NAMALWA (cell line): ENCODE measurements at regions not wholly inside any gene's neighbourhood (a gene's known extent, or its start where the extent isn't known, plus 50 kb on each side); places are given as distances from the start of the nearest gene placed in this dataset.
"Not testable (repeated sequence)": the region's sequence is repeated elsewhere in the genome, so short reads cannot be mapped to it uniquely, and the experiment has no call there.

Experiments used
- DNase-seq: peaks from one replicate; pipeline ENCODE4 v3.0.0-alpha.2; 2015; ENCODE audit warnings: low spot score

- DNase-seq, result no peak
Measured at GRCh38 chr6:96276305-96276704, 245.3 kb upstream of the UFL1 start.

GRCh38 chr6:96276856-96277255 lies 244.8 kb upstream of the UFL1 start:
- DNase-seq, result no peak

DNA sequence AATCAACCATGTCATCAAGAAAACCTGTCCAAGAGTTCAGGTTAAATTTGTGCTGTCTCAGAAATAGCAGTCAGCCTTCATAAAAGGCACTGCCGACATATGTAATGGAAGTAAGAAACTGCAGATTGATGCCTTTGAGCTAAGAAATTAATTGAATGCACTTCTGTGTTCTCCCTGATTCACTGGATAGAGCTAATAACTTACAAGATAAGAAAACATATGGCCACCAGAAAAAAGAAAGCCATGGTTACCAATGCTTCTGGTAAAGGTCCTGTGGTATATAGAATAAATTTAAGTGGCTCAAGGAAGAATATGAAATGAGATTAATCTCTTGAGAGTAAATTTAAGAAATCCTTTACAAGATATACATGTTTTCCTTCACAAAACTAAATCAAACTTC lies 242.5 kb upstream of the UFL1 start:
- DNase-seq, result no peak

- peak; percentile 5 for DNase-seq
Measured at GRCh38 chr6:96286503-96286902, 235.1 kb upstream of the UFL1 start.

DNA sequence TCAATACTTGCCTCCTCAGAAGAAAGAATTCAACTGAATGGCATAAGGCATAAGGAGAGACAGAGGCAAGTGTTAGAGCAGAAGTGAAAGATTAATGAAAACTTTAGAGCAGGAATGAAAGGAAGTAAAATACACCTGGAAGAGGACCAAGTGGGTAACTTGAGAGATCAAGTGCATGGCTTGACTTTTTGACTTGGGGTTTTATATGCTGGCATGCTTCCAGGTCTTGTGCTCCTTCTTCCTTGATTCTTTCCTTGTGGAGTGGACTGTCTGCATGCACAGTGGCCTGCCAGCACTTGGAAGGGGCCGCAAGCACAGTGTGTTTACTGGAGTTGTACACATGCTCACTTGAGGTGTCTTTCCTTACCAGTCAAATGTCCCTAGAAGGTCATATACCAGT lies 222.1 kb upstream of the UFL1 start:
- no peak for DNase-seq

- no peak for DNase-seq
Measured at GRCh38 chr6:96301023-96301422, 220.6 kb upstream of the UFL1 start.

DNA sequence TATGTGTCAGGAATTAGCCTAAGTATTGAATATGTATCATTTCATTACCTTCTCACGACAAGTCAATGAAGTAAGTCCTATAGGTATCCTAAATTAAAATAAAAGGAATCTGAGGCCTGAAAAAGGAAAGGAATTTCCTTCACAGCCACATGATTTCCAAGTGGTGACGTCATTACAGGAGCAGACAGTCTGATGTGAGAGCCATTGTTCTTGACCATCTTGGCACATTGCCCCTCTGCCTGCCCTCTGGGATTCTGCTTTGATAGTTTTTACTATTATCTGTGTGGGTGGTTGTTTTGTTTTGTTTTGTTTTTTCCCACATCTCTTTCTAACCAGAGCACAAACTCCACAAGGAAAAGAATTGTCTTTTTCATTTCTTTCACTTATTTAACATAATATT lies 219.8 kb upstream of the UFL1 start:
- DNase-seq, result no peak

DNA sequence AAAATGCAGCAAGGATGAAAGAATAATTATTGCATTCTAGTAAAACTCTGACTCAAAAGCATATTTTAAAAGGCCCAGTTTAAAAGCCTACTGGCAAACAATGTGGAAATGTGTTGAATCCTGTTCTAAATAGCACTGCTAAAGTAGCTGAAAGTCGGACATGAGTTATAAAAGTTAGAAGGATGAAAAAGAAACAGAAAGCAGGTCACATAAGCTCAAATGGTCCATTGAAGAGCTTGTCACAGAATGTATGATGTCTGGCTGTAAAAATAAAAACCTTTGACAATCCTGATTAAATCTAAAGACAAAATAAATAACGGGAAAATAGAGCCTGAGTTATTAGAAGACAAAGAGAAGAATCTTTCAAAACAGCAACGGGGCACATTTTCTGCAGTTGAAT lies 218.6 kb upstream of the UFL1 start:
- DNase-seq, result no peak

DNA sequence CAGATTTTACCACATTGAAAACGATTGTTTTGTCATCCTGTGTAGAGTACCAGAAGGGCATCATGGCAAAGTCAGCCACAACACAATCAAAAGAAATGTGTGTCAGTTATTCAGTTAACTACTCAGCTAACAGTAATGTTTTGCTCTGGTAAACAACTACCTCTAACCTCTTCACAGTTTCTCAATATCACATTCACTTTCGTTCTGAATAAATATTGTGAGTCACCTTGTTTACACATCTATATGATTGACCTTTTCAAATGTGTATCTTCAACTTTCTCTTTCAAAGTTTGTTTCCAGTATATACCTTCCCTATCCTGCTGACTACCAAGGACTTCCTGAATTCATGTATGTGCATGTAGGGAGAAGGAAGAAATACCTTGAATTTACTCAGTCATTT lies 216.6 kb upstream of the UFL1 start:
- DNase-seq, result no peak

- no peak for DNase-seq
Measured at GRCh38 chr6:96330884-96331283, 190.7 kb upstream of the UFL1 start.

- DNase-seq, result no peak
Measured at GRCh38 chr6:96340164-96340563, 181.4 kb upstream of the UFL1 start.

DNA sequence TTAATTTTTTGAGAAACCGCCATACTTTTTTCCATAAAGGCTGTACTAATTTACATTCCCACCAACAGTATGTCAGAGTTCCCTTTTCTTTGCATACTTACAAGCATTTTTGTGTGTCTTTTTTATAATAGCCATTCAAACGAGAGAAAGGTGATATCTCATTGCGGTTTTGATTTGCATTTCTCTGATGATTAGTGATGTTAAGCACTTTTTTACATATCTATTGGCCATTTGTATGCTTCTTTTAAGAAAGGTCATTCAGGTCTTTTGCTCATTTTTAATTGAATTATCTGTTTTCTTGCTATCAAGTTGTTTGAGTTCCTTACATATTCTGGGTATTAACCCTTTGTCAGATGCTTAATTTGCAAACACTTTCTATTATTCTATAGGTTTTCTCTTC lies 176.1 kb upstream of the UFL1 start:
- no peak for DNase-seq

DNA sequence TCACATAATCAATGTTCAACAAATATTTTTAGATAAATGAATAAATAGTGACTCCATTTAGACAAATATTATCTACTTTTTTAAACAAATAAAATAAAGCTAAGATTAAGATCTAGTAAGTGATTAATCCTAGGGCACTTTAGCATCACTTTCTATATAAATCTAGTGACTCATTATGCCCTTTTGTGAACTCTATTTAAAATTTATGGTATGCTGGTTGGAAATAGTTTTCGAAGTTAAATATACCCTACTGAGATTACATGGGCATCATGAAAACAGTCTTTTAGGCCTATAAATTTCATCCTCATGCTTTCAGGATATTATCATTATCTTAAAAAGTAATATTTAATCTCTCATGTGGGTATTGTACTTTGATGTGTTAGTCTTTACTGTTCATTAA lies 140.4 kb upstream of the UFL1 start:
- DNase-seq, result no peak

DNA sequence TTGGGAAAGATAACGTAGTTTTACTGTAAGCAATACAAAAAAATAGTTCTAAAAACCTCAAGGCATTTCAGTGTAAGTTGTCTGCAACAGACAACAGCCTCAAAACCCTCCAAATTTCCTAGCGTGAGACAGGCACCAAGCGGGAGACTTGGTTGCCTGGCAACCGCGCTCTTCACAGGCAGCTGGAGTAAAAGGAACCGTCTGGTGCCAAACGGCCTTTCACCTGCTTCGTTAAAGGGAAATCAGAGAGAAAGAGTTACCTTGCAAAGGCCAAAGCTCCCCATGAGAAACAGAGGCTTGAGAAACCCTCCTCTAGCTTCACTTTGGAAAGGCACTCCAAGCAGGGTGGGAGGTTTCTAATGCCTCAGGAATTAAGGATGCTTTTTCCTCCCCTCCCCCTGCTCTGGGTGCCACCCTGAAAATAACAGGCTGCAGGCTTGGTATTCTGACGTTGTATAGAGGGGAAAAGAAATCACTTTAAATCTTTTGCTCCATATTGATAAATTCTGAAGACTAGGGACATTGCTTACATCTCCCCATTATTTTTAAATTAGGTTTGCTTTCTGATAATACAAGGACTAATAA lies 129.7 kb upstream of the UFL1 start:
- DNase-seq, result no peak

- peak; percentile 2 for DNase-seq
Measured at GRCh38 chr6:96394727-96395126, 126.9 kb upstream of the UFL1 start.

DNA sequence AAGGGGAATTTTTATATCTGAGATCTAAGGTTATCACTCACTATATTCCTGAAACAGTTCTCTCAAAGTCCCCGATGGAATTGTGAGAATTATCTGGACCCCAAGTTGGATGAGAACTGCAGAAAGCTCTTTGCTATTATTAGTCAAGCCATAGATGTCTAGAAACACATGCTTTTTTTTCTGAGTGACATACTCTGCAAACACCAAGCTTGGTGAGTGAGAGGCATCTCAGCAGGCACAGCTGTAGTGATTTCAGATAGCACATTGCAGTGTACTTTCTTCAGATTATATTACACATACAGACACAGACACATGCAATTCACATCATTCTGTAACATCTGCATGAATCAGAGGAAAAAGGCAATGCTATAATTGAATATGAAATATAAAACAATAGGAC lies 111.1 kb upstream of the UFL1 start:
- DNase-seq, result no peak

DNA sequence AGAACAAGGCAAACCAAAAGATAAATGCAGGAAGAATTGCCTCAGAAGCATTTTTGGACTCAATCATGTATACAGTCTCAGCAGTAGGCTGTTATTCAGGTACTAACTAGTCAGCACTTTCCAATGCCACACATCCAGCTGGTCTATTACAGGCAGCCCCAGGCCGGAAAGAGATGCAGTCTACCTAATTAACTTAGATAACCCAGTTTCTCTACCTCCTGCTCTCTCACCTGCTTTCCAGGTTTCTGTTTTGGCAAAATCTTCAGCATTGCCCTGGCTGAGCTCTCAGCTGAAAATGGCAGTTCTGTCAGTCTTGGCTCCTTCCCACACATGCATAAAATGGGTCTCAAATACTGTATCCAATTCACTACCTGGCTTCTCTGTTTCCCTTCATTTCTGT lies 101.3 kb upstream of the UFL1 start:
- no peak for DNase-seq

DNA sequence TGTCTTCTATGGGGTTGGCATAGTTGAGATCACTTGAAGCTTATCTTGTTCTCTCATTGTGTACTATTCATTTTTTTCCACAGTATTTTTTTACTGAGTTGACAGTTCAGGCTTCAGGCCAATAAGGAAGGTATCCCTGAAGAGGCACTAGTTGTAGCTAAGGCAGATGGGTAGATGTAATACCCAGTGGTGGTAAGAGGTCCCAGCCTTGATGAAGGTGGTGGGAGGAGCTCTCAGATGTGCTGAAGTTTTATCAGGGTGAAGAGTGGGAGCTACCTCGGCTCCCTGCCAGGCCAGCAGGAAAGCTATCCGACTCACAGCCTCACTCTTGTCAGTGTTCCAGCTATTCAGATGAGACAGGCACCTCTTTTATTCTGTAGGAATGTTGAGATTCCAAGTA lies 87.7 kb upstream of the UFL1 start:
- DNase-seq, result no peak

- no peak for DNase-seq
Measured at GRCh38 chr6:96436398-96436797, 85.2 kb upstream of the UFL1 start.

DNA sequence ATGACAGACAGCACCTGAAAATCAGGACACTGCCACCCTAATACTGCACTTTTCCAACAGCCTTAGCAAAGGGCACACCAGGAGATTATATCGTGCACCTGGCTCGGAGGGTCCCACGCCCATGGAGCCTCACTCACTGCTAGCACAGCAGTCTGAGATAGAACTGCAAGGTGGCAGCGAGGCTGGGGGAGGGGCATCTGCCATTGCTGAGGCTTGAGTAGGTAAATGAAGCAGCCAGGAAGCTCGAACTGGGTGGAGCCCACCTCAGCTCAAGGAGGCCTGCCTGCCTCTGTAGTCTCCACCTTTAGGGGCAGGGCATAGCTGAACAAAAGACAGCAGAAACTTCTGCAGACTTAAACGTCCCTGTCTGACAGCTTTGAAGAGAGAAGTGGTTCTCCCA lies 84.4 kb upstream of the UFL1 start:
- not testable (repeated sequence) for DNase-seq

DNA sequence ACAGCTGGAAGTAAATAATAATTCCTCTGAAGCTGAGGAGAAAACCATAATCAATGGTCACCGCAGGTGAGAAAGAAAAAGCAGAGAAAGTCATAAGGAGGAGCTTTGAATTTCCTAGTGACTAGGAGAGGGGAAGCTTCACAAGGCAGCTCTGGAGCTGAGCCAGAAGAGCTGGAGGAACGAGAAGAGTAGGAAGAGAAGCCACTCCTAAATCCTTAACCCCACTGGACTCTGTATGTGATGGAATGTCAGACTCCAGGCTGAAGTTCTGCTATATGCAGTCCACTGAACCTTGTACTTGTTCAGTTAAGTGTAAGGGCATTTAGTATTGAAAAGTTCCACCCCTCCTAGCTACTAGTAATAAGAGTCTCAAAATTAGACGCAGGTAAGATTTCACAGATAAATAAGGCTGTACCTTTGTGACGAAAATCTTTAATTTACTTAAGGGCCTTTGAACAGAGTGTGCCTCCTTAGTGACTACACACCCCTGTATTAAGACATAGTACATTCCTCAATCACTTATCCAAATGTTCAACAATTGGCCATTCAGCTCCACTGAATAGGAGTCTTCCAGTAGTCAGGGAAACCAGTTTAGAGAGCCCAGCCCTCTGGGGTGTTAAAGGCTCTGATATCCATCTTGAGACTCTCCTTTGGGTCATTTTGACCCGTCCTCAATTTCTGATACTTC lies 71.4 kb upstream of the UFL1 start:
- DNase-seq, result no peak

DNA sequence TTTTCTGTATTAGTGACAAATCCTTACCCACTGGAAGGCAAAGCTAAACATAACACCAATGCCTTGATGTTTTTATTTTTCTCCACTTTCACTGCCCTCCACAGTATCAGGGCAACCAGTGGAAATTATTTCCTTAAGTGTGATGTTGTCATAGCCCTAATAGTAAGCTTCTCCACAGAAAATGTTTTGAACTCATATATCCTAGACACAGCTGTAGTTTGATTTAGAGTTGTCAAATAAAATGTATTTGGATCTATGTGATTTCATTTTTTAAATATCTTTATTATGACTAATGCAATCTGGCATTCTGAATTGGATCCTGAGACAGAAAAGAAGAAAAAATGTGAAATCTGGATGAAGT lies 70.9 kb upstream of the UFL1 start:
- no peak for DNase-seq

GRCh38 chr6:96458771-96459170 lies 62.8 kb upstream of the UFL1 start:
- no peak for DNase-seq

GRCh38 chr6:96460052-96460700 lies 61.4 kb upstream of the UFL1 start:
- no peak for DNase-seq
